K562 (cell line): ENCODE measurements at regions not wholly inside any gene's neighbourhood (a gene's known extent, or its start where the extent isn't known, plus 50 kb on each side); places are given as distances from the start of the nearest gene placed in this dataset.
A peak's percentile ranks its signal among the peaks of the same experiment; 100 is the strongest.

Experiments
- ATAC-seq: fragments of 200-7000 bp; cut with Tn5 transposase; 3 replicates; pipeline ENCODE4 v1.9.1; 2020; ENCODE audit warnings: moderate library complexity
- BruUV-seq: library from RNA; stranded (reverse); fragments of 400-500 nt; replicated peaks from 2 replicates; lab custom pipeline; 2021; lab: Mats Ljungman, UMichigan
- CTCF ChIA-PET: fragments of 300-600 bp; formaldehyde crosslinking; extraction: SDS; loops from one replicate; lab custom pipeline; 2021; ENCODE audit warnings: low intra/inter-chr PET ratio; lab: Yijun Ruan, JAX
- POLR2A ChIA-PET: fragments of 300-600, 350-650 bp; sonication (Branson Sonifier 250); formaldehyde crosslinking; extraction: SDS; loops from one replicate; lab custom pipeline; 2021; ENCODE audit warnings: antibody characterized with exemption, inconsistent platforms; lab: Yijun Ruan, JAX
- DNase-seq, 4 experiments: peaks; one replicate each; pipeline versions ENCODE4 v3.0.0 to v3.0.0-alpha.2; 2011 to 2018; ENCODE audit warnings: low spot score in 3 of 4, mixed read lengths in 3 of 4; ENCODE audit errors: extremely low read depth in 1 of 4
- FAIRE-seq: peaks from 2 replicates; lab custom pipeline; 2011; peaks lifted over from hg19 to GRCh38; lab: Jason Lieb, UNC
- H2AFZ ChIP-seq: 2 replicates; pipeline ENCODE4 v1.6.0; 2011; ENCODE audit warnings: low read depth, low read length, control low read depth, inconsistent platforms
- H3K27ac ChIP-seq: fragments of 200-600 bp; 3 replicates; pipeline ENCODE4 v1.8.0; 2011; ENCODE audit warnings: low read depth, mild to moderate bottlenecking, control low read depth, inconsistent platforms, low read length, moderate library complexity, mixed read lengths; ENCODE audit errors: extremely low read depth
- H3K27me3 ChIP-seq, 2 experiments: fragments of 300-600 bp in 1 of 2; 2 replicates in 1 of 2; 3 replicates in 1 of 2; pipeline versions ENCODE4 v1.6.0 to v1.8.0; 2011; ENCODE audit warnings: inconsistent platforms in 2 of 2, low read length in 2 of 2, mild to moderate bottlenecking in 1 of 2, mixed read lengths in 1 of 2, moderate library complexity in 1 of 2; ENCODE audit not compliant: control insufficient read depth in 2 of 2, insufficient read depth in 2 of 2
- H3K36me3 ChIP-seq: fragments of 300-600 bp; 3 replicates; pipeline ENCODE4 v1.8.0; 2011; ENCODE audit warnings: mild to moderate bottlenecking, low read length, inconsistent platforms; ENCODE audit not compliant: control insufficient read depth, insufficient read depth
- H3K4me1 ChIP-seq, 2 experiments: fragments of 200-600 bp in 1 of 2; replicated peaks in 1 of 2; 2 replicates in 1 of 2; 3 replicates in 1 of 2; pipeline versions ENCODE4 v1.5.1 to v1.8.0; 2011; ENCODE audit warnings: inconsistent platforms in 2 of 2, low read length in 2 of 2, mild to moderate bottlenecking in 1 of 2, mixed read lengths in 1 of 2, moderate library complexity in 1 of 2; ENCODE audit not compliant: control insufficient read depth in 2 of 2, insufficient read depth in 2 of 2
- H3K4me2 ChIP-seq: 2 replicates; pipeline ENCODE4 v1.6.1; 2011; ENCODE audit warnings: low read length, control low read depth, inconsistent platforms, mixed read lengths; ENCODE audit not compliant: insufficient read depth
- H3K4me3 ChIP-seq: fragments of 200-600 bp; sonication (generic), shearing (Covaris generic); 2 replicates; pipeline ENCODE4 v1.5.1; 2016; ENCODE audit warnings: control low read depth, inconsistent platforms
- H3K79me2 ChIP-seq: fragments of 200-600 bp; 3 replicates; pipeline ENCODE4 v1.8.0; 2011; ENCODE audit warnings: low read length, inconsistent platforms; ENCODE audit not compliant: control insufficient read depth, insufficient read depth
- H3K9ac ChIP-seq, 2 experiments: 2 replicates each; pipeline versions ENCODE4 v1.6.0 to v1.6.1; 2011; ENCODE audit warnings: low read depth in 2 of 2, low read length in 2 of 2, control low read depth in 1 of 2, inconsistent platforms in 1 of 2, mild to moderate bottlenecking in 1 of 2, mixed read lengths in 1 of 2; ENCODE audit not compliant: insufficient read depth in 1 of 2
- H3K9me1 ChIP-seq: one replicate; pipeline ENCODE4 v1.6.0; 2011; ENCODE audit warnings: inconsistent platforms, mild to moderate bottlenecking, low read length, moderate library complexity; ENCODE audit not compliant: control insufficient read depth, insufficient read depth
- H3K9me3 ChIP-seq: replicated peaks from 2 replicates; pipeline ENCODE4 v1.5.1; 2011; ENCODE audit warnings: low read depth, low read length, inconsistent platforms; ENCODE audit not compliant: control insufficient read depth, insufficient read depth
- H4K20me1 ChIP-seq: replicated peaks from 2 replicates; pipeline ENCODE4 v1.6.1; 2011; ENCODE audit warnings: low read length, inconsistent platforms, mixed read lengths; ENCODE audit not compliant: control insufficient read depth, insufficient read depth
- CBX3 ChIP-seq, 2 experiments: IDR thresholded peaks; 1 replicate in 1 of 2; 2 replicates in 1 of 2; pipeline ENCODE4 v1.6.1; 2012; ENCODE audit warnings: inconsistent platforms in 2 of 2, low read length in 2 of 2, borderline replicate concordance in 1 of 2, control low read depth in 1 of 2
- EP300 ChIP-seq: IDR thresholded peaks from 2 replicates; pipeline ENCODE4 v1.6.1; 2012; ENCODE audit warnings: low read length, improper control_type of control experiment
- HMGN3 ChIP-seq: IDR thresholded peaks from 2 replicates; pipeline ENCODE4 v1.6.1; 2011; ENCODE audit warnings: borderline replicate concordance, low read depth, mild to moderate bottlenecking, mixed read lengths, low read length; ENCODE audit not compliant: insufficient read length; ENCODE audit errors: extremely low read depth
- IRF1 ChIP-seq: sonication (generic); formaldehyde crosslinking; IDR thresholded peaks from 2 replicates; pipeline ENCODE4 v1.8.0; 2022; ENCODE audit warnings: missing genetic modification reagents, mild to moderate bottlenecking, borderline replicate concordance
- KAT8 ChIP-seq: fragments of 450-650 bp; IDR thresholded peaks from 2 replicates; pipeline ENCODE4 v1.6.1; 2016; ENCODE audit warnings: low read depth, mild to moderate bottlenecking
- MCM5 ChIP-seq: fragments of 450-650 bp; IDR thresholded peaks from 2 replicates; pipeline ENCODE4 v1.6.1; 2016; ENCODE audit warnings: low read depth
- MEF2D ChIP-seq: conservative IDR thresholded peaks from 2 replicates; pipeline ENCODE4 v1.6.1; 2016; ENCODE audit warnings: low read depth, missing genetic modification characterization, missing compliant biosample characterization
- TAF7 ChIP-seq: fragments of 450-650 bp; IDR thresholded peaks from 2 replicates; pipeline ENCODE4 v1.6.1; 2016; ENCODE audit warnings: missing genetic modification characterization, missing compliant biosample characterization
- TGIF2 ChIP-seq: sonication (generic); formaldehyde crosslinking; IDR thresholded peaks from 2 replicates; pipeline ENCODE4 v1.8.1; 2022; ENCODE audit warnings: mild to moderate bottlenecking, missing genetic modification reagents, moderate library complexity
- TSC22D4 ChIP-seq: fragments of 450-650 bp; IDR thresholded peaks from 2 replicates; pipeline ENCODE4 v1.6.1; 2016; ENCODE audit warnings: missing genetic modification characterization, missing biosample characterization, control low read depth
- XRCC3 ChIP-seq: fragments of 450-650 bp; IDR thresholded peaks from 2 replicates; pipeline ENCODE4 v1.6.1; 2017; ENCODE audit warnings: mild to moderate bottlenecking, moderate library complexity
- ZNF165 ChIP-seq: fragments of 250-450 bp; sonication (Bioruptor Pico); IDR thresholded peaks from 2 replicates; pipeline ENCODE4 v1.4.0; 2020; ENCODE audit warnings: borderline replicate concordance
- ZNF232 ChIP-seq: sonication (generic); formaldehyde crosslinking; IDR thresholded peaks from 2 replicates; pipeline ENCODE4 v1.8.0; 2022; ENCODE audit warnings: mild to moderate bottlenecking, missing genetic modification reagents
- ZNF695 ChIP-seq: fragments of 450-650 bp; formaldehyde crosslinking; IDR thresholded peaks from 2 replicates; pipeline ENCODE4 v1.4.0; 2020; ENCODE audit warnings: mild to moderate bottlenecking, moderate library complexity
- WGBS: fragments of 100-300 bp; shearing (Covaris generic); methylation state at CpG from one replicate; pipeline ENCODE4 v1.1.6; 2016; ENCODE audit warnings: low coverage, mixed read lengths; ENCODE audit not compliant: insufficient coverage; ENCODE audit errors: missing lambda C conversion rate; 5-methylcytosine and 5-hydroxymethylcytosine counted together
- in situ Hi-C: fragments of 300-500 bp; cut with MboI; formaldehyde crosslinking; loops from 4 replicates; pipeline ENCODE4 v1.15.0; 2018; ENCODE audit warnings: inconsistent platforms, mixed read lengths
- intact Hi-C: fragments of 100-400 bp; cut with micrococcal nuclease; formaldehyde crosslinking; loops from 2 replicates; pipeline ENCODE4 v1.14.2; 2022
- TF ChIP-seq, protein P1 (sequence below): fragments of 450-650 bp; IDR thresholded peaks from 2 replicates; pipeline ENCODE4 v1.6.1; 2016; ENCODE audit warnings: mild to moderate bottlenecking

- H3K9me1 ChIP-seq: no peaks in the 10 kb centered on the region
- H3K79me2 ChIP-seq: no peaks in the 10 kb centered on the region
- FAIRE-seq: peak; percentile 19
- no peak; the same call in 2 of the 3 replicates for ATAC-seq
- in situ Hi-C loops: no loop called here
- TF ChIP-seq MCM5: no peak
- no peak for TF ChIP-seq TSC22D4 (tag)
- TF ChIP-seq KAT8: no peak
- no peak overlapping the region for H3K4me3 ChIP-seq
- H3K27ac ChIP-seq: no peak overlapping the region
- H3K9me3 ChIP-seq: no peaks in the 10 kb centered on the region
- no peaks in the 10 kb centered on the region for H3K4me1 ChIP-seq
- H3K27me3 ChIP-seq: no peaks in the 10 kb centered on the region
- DNase-seq: no peak
- H4K20me1 ChIP-seq: no peaks in the 10 kb centered on the region; the same call in 1 of the 2 replicates
- no peak overlapping the region for H2AFZ ChIP-seq
- no TSS peak for BruUV-seq
- no peak overlapping the region for H3K4me2 ChIP-seq
- 0% methylated on average over 7 of the region's 7 CpGs for WGBS
- H3K36me3 ChIP-seq: no peaks in the 10 kb centered on the region
- H3K9ac ChIP-seq: no peak overlapping the region
- intact Hi-C loops: no loop called here
- CTCF ChIA-PET: no interaction called here
- POLR2A ChIA-PET: no interaction called here
Observed at GRCh38 chr1:90502194-90502593, 214.9 kb downstream of the BARHL2 start.

- H4K20me1 ChIP-seq: no peaks in the 10 kb centered on the region; the same call in 1 of the 2 replicates
- intact Hi-C loops: no loop called here
- no peak overlapping the region for H3K4me3 ChIP-seq
- H3K4me1 ChIP-seq: no peaks in the 10 kb centered on the region
- no peaks in the 10 kb centered on the region for H3K9me3 ChIP-seq
- no peak overlapping the region for H3K4me2 ChIP-seq
- ATAC-seq: no peak
- no peaks in the 10 kb centered on the region for H3K79me2 ChIP-seq
- in situ Hi-C loops: no loop called here
- no peaks in the 10 kb centered on the region for H3K27me3 ChIP-seq
- no peak for FAIRE-seq
- 0% methylated on average over 3 of the region's 3 CpGs for WGBS
- no peaks in the 10 kb centered on the region for H3K36me3 ChIP-seq
- no peak overlapping the region for H3K27ac ChIP-seq
- no peak for DNase-seq
- POLR2A ChIA-PET: no interaction called here
- no peak overlapping the region for H3K9ac ChIP-seq
- CTCF ChIA-PET: interaction anchor here (0.5 kb wide), 1 partner anchor 88 kb away, joined by 3 read pairs; no protein-coding TSS in a partner anchor
- no peak overlapping the region for H2AFZ ChIP-seq
- H3K9me1 ChIP-seq: no peaks in the 10 kb centered on the region
- BruUV-seq: no TSS peak
- TF ChIP-seq TAF7 (tag) (no peak), CBX3 (IDR thresholded peaks at IDR 0.05; ENCODE audit: borderline replicate concordance in 1 of 2, low read length in 2 of 2) (no peak), XRCC3 (no peak), ZNF695 (no peak), ZNF232 (CRISPR knock-in tag) (no peak), IRF1 (CRISPR knock-in tag) (no peak), MEF2D (no peak), HMGN3 (no peak), TGIF2 (CRISPR knock-in tag) (no peak), EP300 (no peak), ZNF165 (no peak)
- TF ChIP-seq, protein P1, sequence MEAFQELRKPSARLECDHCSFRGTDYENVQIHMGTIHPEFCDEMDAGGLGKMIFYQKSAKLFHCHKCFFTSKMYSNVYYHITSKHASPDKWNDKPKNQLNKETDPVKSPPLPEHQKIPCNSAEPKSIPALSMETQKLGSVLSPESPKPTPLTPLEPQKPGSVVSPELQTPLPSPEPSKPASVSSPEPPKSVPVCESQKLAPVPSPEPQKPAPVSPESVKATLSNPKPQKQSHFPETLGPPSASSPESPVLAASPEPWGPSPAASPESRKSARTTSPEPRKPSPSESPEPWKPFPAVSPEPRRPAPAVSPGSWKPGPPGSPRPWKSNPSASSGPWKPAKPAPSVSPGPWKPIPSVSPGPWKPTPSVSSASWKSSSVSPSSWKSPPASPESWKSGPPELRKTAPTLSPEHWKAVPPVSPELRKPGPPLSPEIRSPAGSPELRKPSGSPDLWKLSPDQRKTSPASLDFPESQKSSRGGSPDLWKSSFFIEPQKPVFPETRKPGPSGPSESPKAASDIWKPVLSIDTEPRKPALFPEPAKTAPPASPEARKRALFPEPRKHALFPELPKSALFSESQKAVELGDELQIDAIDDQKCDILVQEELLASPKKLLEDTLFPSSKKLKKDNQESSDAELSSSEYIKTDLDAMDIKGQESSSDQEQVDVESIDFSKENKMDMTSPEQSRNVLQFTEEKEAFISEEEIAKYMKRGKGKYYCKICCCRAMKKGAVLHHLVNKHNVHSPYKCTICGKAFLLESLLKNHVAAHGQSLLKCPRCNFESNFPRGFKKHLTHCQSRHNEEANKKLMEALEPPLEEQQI: no peak
Observed at GRCh38 chr1:90501281-90501680, 215.8 kb downstream of the BARHL2 start.
